GM19463 (cell line): ENCODE measurements at regions not wholly inside any gene's neighbourhood (a gene's known extent, or its start where the extent isn't known, plus 50 kb on each side); places are given as distances from the start of the nearest gene placed in this dataset.
A peak's percentile ranks its signal among the peaks of the same experiment; 100 is the strongest.

Experiments used
- ATAC-seq: cut with Tn5 transposase; IDR thresholded peaks from one replicate; pipeline ENCODE4 v1.9.1; 2021; ENCODE audit warnings: mild to moderate bottlenecking, moderate library complexity; ENCODE audit not compliant: unreplicated experiment

GRCh38 chr10:3631701-3632330, 153.2 kb downstream of the KLF6 start:
- no peak for ATAC-seq

GRCh38 chr10:3631291-3631690, 153.7 kb downstream of the KLF6 start:
- ATAC-seq = no peak

GRCh38 chr10:3625959-3626751, 158.9 kb downstream of the KLF6 start:
- peak; percentile 64 for ATAC-seq

GRCh38 chr10:3624367-3624766, 160.6 kb downstream of the KLF6 start:
- no peak for ATAC-seq

GRCh38 chr10:3623746-3624145, 161.3 kb downstream of the KLF6 start:
- peak; percentile 58 for ATAC-seq

- ATAC-seq = no peak
These were observed 162.0 kb downstream of the KLF6 start for GRCh38 chr10:3622845-3623621.

- no peak for ATAC-seq
These were observed 162.6 kb downstream of the KLF6 start for GRCh38 chr10:3622427-3622826.

GRCh38 chr10:3620818-3621217, 164.2 kb downstream of the KLF6 start:
- no peak for ATAC-seq

GRCh38 chr10:3619241-3619640, 165.8 kb downstream of the KLF6 start:
- no peak for ATAC-seq

- ATAC-seq = no peak
These were observed 168.1 kb downstream of the KLF6 start for GRCh38 chr10:3616880-3617279.

GRCh38 chr10:3613318-3613717, 171.7 kb downstream of the KLF6 start:
- no peak for ATAC-seq

- ATAC-seq = no peak
These were observed 172.6 kb downstream of the KLF6 start for GRCh38 chr10:3612183-3613001.

GRCh38 chr10:3606309-3606708, 178.7 kb downstream of the KLF6 start:
- ATAC-seq = no peak

GRCh38 chr10:3605882-3606281, 179.1 kb downstream of the KLF6 start:
- ATAC-seq = no peak

GRCh38 chr10:3595736-3596135, 189.3 kb downstream of the KLF6 start:
- ATAC-seq = no peak

- ATAC-seq = no peak
These were observed 191.4 kb downstream of the KLF6 start for GRCh38 chr10:3593611-3594010.

GRCh38 chr10:3592424-3592823, 192.6 kb downstream of the KLF6 start:
- ATAC-seq = no peak

GRCh38 chr10:3588816-3589215, 196.2 kb downstream of the KLF6 start:
- no peak for ATAC-seq

- ATAC-seq = no peak
These were observed 196.7 kb downstream of the KLF6 start for GRCh38 chr10:3588346-3588745.

GRCh38 chr10:3584926-3585784, 199.9 kb downstream of the KLF6 start:
- ATAC-seq = no peak
